Activated T-cell treated with anti-CD3 and anti-CD28 coated beads, Interleukin-2, amount 50 U/mL, for 24 hours (primary cell): ENCODE measurements at regions not wholly inside any gene's neighbourhood (a gene's known extent, or its start where the extent isn't known, plus 50 kb on each side); places are given as distances from the start of the nearest gene placed in this dataset.

Source experiments
- DNase-seq: peaks from one replicate; pipeline ENCODE4 v3.0.0-alpha.2; 2020
- H3K27ac Mint-ChIP-seq: 2 replicates; pipeline ENCODE4 v1.8.0; 2020; ENCODE audit warnings: mild to moderate bottlenecking, mixed read lengths
- H3K27me3 Mint-ChIP-seq: 2 replicates; pipeline ENCODE4 v1.8.0; 2020; ENCODE audit warnings: mixed read lengths
- H3K36me3 Mint-ChIP-seq: 2 replicates; pipeline ENCODE4 v1.8.0; 2020; ENCODE audit warnings: low read depth, mixed read lengths
- H3K4me1 Mint-ChIP-seq: 2 replicates; pipeline ENCODE4 v1.8.0; 2020; ENCODE audit warnings: low read depth, mixed read lengths
- H3K4me3 Mint-ChIP-seq: 2 replicates; pipeline ENCODE4 v1.8.0; 2020; ENCODE audit warnings: mild to moderate bottlenecking, moderate library complexity, mixed read lengths
- H3K9me3 Mint-ChIP-seq: 2 replicates; pipeline ENCODE4 v1.8.0; 2020; ENCODE audit warnings: mixed read lengths

DNA sequence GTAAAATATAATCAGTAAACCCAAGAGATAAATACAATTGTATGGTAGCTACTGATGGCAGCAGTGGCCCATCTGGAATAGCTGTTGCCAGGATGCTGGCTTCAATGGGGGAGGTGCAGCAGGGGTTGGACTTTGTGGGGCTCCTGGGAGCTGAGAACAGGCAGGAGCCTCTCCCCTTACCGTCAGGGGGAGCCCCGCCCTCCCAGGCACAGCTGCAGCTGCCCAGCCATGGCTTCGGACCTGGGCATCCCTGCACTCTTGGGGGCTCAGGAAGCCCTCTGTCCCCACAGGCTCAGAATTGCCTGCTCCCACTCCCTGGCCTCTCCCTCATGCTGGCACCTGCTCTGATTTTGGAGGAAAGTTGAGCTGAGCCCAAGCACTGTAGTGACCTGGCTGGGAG lies 741.1 kb downstream of the CDH11 start:
- Mint-ChIP-seq H3K9me3 (peaks cover 33% of the 10 kb centered on the region), H3K27ac (no peak overlapping the region), H3K4me1 (no peaks in the 10 kb centered on the region), H3K27me3 (no peaks in the 10 kb centered on the region), H3K36me3 (no peaks in the 10 kb centered on the region), H3K4me3 (no peak overlapping the region)
- no peak for DNase-seq

DNA sequence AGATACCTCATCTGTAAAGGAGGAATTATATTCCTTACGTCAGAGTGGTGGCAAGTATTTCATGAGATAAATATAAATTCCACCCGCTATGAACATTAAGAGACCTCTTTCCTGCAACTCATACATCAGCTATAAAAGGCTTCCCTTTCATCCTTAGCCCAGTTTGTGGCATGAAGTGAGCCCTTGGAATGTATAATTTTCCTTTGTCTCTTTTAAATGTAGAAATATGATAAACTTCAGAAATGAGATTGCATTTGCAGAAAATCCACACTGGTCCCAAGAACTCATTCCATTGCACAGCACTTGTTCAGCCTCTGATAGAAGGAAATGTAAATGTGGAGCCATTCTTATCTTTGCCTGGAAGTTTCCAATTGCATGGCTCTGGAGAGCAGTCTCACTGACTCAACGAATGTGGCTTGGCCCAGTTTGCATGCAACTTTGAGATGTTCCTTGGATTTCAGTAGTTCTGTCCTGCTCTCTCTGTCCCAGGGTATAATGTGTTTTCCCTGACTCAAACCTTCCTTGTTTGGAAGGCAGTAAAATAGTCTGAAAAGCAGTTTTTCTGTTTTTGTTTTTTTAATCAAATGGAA lies 746.4 kb downstream of the CDH11 start:
- Mint-ChIP-seq H3K27ac (no peak overlapping the region), H3K4me1 (no peaks in the 10 kb centered on the region), H3K27me3 (no peaks in the 10 kb centered on the region), H3K4me3 (no peak overlapping the region), H3K9me3 (peaks cover 22% of the 10 kb centered on the region), H3K36me3 (no peaks in the 10 kb centered on the region)
- DNase-seq = no peak

DNA sequence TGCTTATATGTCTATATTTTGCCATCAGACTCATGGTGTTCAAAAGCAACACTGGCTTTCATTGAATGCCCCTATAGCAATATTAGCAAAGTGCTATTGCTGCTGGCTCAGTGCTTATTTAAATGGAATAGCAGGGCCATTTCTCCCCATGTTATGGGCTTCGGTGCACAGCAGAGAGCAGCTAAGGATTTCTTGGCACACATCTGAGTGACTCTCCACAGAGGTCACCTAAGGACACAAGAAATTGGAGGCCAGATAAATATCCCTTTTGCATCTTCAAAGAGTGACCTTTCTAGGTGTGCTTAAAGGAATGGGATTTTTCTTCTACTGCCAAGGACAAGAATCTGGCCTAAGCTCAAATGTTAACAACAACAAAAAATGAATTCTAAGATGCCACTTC lies 751.8 kb downstream of the CDH11 start:
- DNase-seq = no peak
- Mint-ChIP-seq H3K27ac (no peak overlapping the region), H3K4me3 (no peak overlapping the region), H3K27me3 (no peaks in the 10 kb centered on the region), H3K4me1 (no peaks in the 10 kb centered on the region), H3K36me3 (no peaks in the 10 kb centered on the region), H3K9me3 (peaks cover 23% of the 10 kb centered on the region)

DNA sequence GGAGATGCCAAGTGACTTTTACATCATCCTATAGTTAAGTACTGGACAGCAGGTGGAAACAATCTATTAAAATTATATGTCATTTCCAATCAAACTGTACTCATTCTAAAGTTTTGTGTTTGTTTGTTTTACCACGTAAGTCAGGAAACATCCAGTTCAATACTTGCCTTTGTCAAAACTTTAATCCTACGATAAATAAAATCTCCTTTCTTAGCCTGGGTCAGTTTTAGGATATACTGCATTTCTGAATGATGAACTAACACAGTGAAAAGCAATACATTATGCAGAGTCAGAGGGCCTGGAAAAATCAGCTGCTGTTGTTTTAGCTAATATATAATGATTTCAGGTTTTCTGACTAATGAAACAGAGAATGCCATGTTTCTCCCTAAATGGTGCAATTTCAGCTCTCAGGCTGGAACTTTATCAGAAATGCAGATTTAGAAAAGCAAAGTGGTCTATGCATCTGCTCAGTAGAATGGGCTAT lies 756.4 kb downstream of the CDH11 start:
- DNase-seq = no peak
- Mint-ChIP-seq H3K27me3 (no peaks in the 10 kb centered on the region), H3K27ac (no peak overlapping the region), H3K9me3 (peaks cover 30% of the 10 kb centered on the region), H3K36me3 (no peaks in the 10 kb centered on the region), H3K4me1 (no peaks in the 10 kb centered on the region), H3K4me3 (no peak overlapping the region)

DNA sequence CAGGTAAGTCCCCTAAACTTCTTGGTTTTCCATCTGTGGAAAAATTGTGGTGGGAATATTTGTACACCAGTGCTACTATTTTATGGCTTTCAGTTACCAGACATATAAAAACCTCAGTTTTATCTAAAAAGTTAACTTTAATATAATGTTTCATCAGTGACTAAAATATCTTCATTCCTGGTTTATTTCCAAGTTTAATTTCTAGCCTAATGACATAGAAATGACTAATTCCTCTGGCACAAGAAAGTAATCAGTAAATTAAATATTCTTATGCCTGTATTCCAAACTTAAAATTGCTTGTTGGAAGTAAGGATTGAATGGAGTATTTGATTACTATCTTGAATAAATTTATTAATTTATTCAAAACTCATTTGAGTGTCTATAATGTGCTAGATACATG lies 757.0 kb downstream of the CDH11 start:
- Mint-ChIP-seq H3K4me3 (no peak overlapping the region), H3K9me3 (peaks cover 34% of the 10 kb centered on the region), H3K36me3 (no peaks in the 10 kb centered on the region), H3K27me3 (no peaks in the 10 kb centered on the region), H3K4me1 (no peaks in the 10 kb centered on the region), H3K27ac (no peak overlapping the region)
- no peak for DNase-seq

DNA sequence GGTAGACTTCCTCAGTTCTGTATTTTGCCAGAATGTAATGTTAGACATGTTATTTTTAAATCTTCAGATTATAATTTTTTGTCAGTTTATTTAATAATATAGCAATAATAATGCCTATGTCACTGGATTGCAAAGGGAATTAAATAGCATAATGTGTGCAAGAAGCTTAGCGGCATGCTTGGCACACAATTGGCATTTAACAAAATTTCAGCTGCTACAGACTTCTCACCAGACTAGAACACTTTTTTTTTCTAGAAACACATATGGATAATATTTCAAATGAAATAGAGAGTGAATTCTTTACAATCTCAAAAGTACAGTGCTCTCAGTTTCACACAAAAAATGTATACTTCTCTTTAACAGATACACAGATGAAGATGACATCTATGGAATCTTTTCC lies 757.4 kb downstream of the CDH11 start:
- Mint-ChIP-seq H3K9me3 (peaks cover 35% of the 10 kb centered on the region), H3K27ac (no peak overlapping the region), H3K4me3 (no peak overlapping the region), H3K27me3 (no peaks in the 10 kb centered on the region), H3K4me1 (no peaks in the 10 kb centered on the region), H3K36me3 (no peaks in the 10 kb centered on the region)
- DNase-seq = no peak

DNA sequence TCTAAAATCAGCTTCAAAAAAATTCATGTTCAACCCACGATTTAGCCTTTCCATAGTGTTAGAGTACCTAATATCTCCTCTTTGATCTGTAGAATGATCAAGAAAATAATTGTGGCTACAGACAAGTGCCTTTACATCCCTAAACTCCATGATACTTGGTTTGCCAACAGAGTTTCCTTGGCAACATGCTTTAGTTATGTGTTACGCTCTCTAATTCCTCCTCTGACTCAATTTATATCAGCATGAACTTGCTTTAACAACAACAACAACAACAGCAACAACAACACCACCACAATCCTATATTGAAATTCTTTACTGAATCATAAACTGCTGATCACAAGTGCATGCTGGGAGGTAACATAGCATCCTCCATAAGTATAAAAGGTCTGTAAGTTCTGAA lies 757.8 kb downstream of the CDH11 start:
- Mint-ChIP-seq H3K36me3 (no peaks in the 10 kb centered on the region), H3K27me3 (no peaks in the 10 kb centered on the region), H3K27ac (no peak overlapping the region), H3K4me1 (no peaks in the 10 kb centered on the region), H3K4me3 (no peak overlapping the region), H3K9me3 (peaks cover 35% of the 10 kb centered on the region)
- no peak for DNase-seq

DNA sequence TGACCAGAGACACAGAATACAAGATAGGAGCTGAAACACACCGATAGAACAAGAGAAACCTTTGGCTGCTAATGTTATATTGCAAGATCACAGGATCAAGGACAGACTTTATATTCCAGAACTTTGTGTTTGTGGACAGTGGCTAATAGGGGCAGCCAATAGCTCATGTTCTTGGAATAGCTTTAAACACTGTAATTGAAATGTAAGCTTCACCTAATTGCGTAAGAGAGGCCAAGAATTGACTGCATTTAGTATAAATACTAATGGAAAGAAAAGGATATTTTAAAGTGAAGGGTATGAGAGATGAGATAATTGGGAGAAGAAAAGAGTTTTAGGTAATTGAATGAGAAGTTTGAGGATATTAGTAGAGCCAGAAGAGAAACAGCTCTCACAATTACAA lies 758.8 kb downstream of the CDH11 start:
- Mint-ChIP-seq H3K27me3 (no peaks in the 10 kb centered on the region), H3K4me1 (no peaks in the 10 kb centered on the region), H3K4me3 (no peak overlapping the region), H3K36me3 (no peaks in the 10 kb centered on the region), H3K9me3 (peaks cover 37% of the 10 kb centered on the region), H3K27ac (no peak overlapping the region)
- no peak for DNase-seq

DNA sequence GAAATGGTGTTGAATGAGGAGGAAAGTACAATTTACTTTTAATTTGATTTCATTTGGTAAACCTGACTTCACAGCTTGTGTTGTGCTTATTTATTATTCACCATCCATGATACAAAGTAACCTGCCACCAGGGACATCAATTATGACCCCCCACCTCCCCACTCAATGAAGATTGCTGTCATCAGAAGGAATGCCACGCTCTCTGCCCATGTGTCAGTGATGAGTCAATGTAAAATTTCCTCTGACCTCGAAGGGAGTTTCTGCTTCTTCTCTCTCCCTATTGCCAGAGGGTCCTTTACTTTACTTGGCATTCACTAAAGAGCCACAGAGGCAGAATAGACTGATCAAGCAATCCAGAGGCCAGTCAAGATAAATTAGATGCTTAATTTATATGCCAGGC lies 759.7 kb downstream of the CDH11 start:
- no peak overlapping the region for H3K27ac Mint-ChIP-seq
- H3K9me3 Mint-ChIP-seq = peaks cover 42% of the 10 kb centered on the region
- H3K4me3 Mint-ChIP-seq = no peak overlapping the region
- H3K36me3 Mint-ChIP-seq = no peaks in the 10 kb centered on the region
- DNase-seq = no peak
- H3K4me1 Mint-ChIP-seq = no peaks in the 10 kb centered on the region
- H3K27me3 Mint-ChIP-seq = no peaks in the 10 kb centered on the region

DNA sequence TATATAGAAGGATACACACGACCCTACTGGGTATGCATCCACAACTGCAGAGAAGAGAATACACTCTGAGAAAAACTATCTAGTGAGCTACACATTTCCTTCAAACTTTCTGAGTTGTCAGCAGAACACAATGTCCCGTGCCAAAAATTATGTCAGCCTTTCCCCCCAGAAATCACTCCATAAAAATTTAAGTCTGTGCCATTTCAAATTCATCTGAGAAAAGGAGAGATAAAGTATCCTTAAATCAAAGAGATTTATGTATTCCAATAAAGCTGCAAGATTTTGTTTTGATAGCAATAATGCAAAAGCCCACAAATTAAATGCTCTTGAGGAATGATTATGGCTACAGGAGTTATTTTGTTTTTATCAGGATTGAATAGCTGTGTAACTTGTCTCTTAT lies 760.1 kb downstream of the CDH11 start:
- Mint-ChIP-seq H3K9me3 (peaks cover 42% of the 10 kb centered on the region), H3K4me3 (no peak overlapping the region), H3K36me3 (no peaks in the 10 kb centered on the region), H3K4me1 (no peaks in the 10 kb centered on the region), H3K27me3 (no peaks in the 10 kb centered on the region), H3K27ac (no peak overlapping the region)
- DNase-seq = no peak

DNA sequence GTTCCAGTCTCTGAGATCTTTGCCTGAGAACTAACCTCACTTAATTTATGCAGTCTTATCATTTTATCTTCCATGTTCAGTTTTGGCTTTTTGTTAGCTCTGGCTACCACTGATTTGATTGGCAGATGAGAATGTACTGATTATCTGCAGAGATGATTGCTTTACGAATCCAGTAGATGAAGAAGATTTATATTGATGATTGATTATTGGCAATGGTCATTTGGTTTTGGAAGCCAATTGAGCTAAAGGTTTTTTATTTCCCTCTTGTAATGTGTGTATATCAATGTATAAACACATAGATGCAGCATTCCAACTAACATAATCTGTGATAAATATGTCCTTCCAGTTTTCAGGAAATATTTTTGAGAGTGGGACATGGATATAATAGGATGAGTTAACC lies 763.6 kb downstream of the CDH11 start:
- no peak overlapping the region for H3K27ac Mint-ChIP-seq
- no peak for DNase-seq
- H3K4me1 Mint-ChIP-seq = no peaks in the 10 kb centered on the region
- no peaks in the 10 kb centered on the region for H3K27me3 Mint-ChIP-seq
- peaks cover 34% of the 10 kb centered on the region for H3K9me3 Mint-ChIP-seq
- H3K4me3 Mint-ChIP-seq = no peak overlapping the region
- no peaks in the 10 kb centered on the region for H3K36me3 Mint-ChIP-seq

DNA sequence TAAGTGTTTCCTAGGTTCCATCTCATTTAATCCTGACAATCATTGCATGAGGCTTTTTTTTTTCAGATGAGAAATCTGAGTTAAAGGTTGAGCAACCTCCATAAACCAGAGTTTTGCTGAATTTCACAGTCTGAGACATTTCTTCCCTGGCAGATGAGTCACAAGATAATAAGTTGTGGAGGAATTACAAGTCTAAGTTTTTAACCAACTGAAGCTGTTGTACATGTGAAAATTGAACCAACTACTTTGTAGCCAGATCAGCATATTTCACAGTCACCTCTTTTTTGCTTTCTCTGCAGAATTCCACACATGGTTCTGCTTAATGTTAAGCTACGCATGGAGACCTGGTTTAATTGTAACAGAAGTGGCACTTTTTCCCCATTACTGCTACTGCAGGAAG lies 765.6 kb downstream of the CDH11 start:
- no peaks in the 10 kb centered on the region for H3K4me1 Mint-ChIP-seq
- H3K27me3 Mint-ChIP-seq = no peaks in the 10 kb centered on the region
- no peak overlapping the region for H3K4me3 Mint-ChIP-seq
- H3K9me3 Mint-ChIP-seq = peaks cover 23% of the 10 kb centered on the region
- H3K36me3 Mint-ChIP-seq = no peaks in the 10 kb centered on the region
- DNase-seq = no peak
- no peak overlapping the region for H3K27ac Mint-ChIP-seq

DNA sequence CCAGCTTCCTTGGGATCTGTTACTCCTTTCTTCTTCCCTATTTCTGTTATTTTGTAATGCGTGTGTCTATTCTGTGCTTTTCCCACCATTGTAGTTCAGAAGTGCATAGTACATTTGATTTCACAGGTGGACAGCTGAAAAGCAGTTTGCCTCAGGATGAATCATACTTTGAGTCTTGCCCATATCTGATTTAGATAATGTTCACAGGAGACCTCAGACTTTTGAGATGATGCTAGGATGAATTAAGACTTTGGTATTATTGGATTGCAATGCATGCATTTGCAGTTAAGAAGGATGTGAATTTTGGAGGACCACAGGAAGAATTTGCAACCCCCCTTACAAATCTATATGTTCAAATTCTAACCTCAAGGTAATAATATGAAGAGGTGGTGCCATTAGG lies 769.6 kb downstream of the CDH11 start:
- Mint-ChIP-seq H3K36me3 (no peaks in the 10 kb centered on the region), H3K9me3 (peaks cover 14% of the 10 kb centered on the region), H3K4me3 (no peak overlapping the region), H3K27ac (no peak overlapping the region), H3K27me3 (no peaks in the 10 kb centered on the region), H3K4me1 (no peaks in the 10 kb centered on the region)
- DNase-seq = no peak

DNA sequence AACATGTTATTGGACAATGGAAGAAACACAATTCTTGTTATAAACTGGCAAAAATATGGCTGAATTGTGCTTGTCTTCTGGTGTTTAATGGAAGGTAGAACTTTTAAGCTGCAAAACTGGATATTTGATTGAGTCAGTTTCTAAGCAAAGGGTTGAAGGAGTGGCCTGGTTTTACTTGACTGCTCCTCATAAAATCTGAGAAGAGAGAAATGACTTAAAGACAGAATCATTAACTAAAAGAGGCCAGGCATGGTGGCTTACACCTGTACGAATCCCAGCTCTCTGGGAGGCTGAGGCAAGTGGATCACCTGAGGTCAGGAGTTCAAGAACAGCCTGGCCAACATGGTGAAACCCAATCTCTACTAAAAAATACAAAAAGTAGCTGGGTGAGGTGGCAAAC lies 770.7 kb downstream of the CDH11 start:
- no peak for DNase-seq
- H3K27me3 Mint-ChIP-seq = no peaks in the 10 kb centered on the region
- no peak overlapping the region for H3K27ac Mint-ChIP-seq
- no peaks in the 10 kb centered on the region for H3K4me1 Mint-ChIP-seq
- no peaks in the 10 kb centered on the region for H3K36me3 Mint-ChIP-seq
- no peak overlapping the region for H3K4me3 Mint-ChIP-seq
- H3K9me3 Mint-ChIP-seq = peaks cover 11% of the 10 kb centered on the region

DNA sequence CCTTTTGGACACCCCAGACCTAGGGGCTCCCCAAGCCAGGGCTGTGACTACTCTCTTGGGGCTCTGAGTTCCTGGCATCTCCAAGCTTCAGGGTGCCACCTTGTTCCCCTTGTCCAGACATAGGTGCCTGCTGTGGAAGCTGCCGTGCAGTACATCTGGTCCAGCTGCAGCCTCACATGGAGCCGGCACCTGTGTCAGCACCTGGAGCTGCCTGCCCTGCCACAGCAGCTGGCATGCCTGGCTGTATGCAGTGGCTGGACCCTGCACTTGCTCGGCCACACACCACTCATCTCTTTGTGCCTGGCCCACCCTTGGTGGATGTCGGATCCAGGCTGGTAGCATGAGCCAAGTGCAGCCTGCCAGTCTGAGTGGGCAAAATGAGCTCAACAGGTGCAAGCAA lies 775.8 kb downstream of the CDH11 start:
- no peaks in the 10 kb centered on the region for H3K27me3 Mint-ChIP-seq
- H3K9me3 Mint-ChIP-seq = peaks cover 14% of the 10 kb centered on the region
- DNase-seq = no peak
- no peak overlapping the region for H3K4me3 Mint-ChIP-seq
- no peaks in the 10 kb centered on the region for H3K36me3 Mint-ChIP-seq
- no peaks in the 10 kb centered on the region for H3K4me1 Mint-ChIP-seq
- H3K27ac Mint-ChIP-seq = no peak overlapping the region

DNA sequence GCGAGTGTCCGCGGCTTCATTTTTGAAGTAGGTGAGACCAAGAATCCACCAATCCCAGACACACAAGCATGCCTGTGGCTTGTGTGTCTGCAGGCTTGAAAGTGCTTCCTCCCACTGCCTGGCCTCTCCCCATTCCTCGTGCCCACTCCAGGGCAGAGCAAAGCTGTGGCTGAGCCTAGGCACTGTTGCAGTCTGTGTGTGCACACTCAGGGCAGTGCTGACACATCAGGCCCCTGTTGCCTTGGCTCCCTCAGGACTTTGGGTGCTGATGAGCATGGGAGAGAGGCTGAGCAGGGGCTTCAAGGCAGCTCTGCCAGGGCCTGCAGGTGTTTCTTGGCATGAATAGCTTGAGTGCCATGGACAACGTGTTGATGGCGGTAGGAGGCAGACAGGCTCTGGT lies 776.7 kb downstream of the CDH11 start:
- Mint-ChIP-seq H3K27me3 (no peaks in the 10 kb centered on the region), H3K4me1 (no peaks in the 10 kb centered on the region), H3K36me3 (no peaks in the 10 kb centered on the region), H3K27ac (no peak overlapping the region), H3K4me3 (no peak overlapping the region), H3K9me3 (peaks cover 17% of the 10 kb centered on the region)
- DNase-seq = no peak
